ENCODE measurements at regions not wholly inside any gene's neighbourhood (a gene's known extent, or its start where the extent isn't known, plus 50 kb on each side); places are given as distances from the start of the nearest gene placed in this dataset.

GRCh38 chrX:97849951-97850350 is 966.2 kb downstream of the RPA4 start:
- TF ChIP-seq, protein P1, sequence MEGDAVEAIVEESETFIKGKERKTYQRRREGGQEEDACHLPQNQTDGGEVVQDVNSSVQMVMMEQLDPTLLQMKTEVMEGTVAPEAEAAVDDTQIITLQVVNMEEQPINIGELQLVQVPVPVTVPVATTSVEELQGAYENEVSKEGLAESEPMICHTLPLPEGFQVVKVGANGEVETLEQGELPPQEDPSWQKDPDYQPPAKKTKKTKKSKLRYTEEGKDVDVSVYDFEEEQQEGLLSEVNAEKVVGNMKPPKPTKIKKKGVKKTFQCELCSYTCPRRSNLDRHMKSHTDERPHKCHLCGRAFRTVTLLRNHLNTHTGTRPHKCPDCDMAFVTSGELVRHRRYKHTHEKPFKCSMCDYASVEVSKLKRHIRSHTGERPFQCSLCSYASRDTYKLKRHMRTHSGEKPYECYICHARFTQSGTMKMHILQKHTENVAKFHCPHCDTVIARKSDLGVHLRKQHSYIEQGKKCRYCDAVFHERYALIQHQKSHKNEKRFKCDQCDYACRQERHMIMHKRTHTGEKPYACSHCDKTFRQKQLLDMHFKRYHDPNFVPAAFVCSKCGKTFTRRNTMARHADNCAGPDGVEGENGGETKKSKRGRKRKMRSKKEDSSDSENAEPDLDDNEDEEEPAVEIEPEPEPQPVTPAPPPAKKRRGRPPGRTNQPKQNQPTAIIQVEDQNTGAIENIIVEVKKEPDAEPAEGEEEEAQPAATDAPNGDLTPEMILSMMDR (IDR thresholded peaks at IDR 0.05): no peak
- no peak for TF ChIP-seq SIN3A (IDR thresholded peaks at IDR 0.05; ENCODE audit: borderline replicate concordance, insufficient read depth, low read depth, low read length)
